GM19324 (cell line): ENCODE measurements at regions not wholly inside any gene's neighbourhood (a gene's known extent, or its start where the extent isn't known, plus 50 kb on each side); places are given as distances from the start of the nearest gene placed in this dataset.

Source experiments
- ATAC-seq: cut with Tn5 transposase; IDR thresholded peaks from one replicate; pipeline ENCODE4 v1.9.1; 2021; ENCODE audit warnings: mild to moderate bottlenecking, moderate library complexity; ENCODE audit not compliant: unreplicated experiment, low FRiP score

DNA sequence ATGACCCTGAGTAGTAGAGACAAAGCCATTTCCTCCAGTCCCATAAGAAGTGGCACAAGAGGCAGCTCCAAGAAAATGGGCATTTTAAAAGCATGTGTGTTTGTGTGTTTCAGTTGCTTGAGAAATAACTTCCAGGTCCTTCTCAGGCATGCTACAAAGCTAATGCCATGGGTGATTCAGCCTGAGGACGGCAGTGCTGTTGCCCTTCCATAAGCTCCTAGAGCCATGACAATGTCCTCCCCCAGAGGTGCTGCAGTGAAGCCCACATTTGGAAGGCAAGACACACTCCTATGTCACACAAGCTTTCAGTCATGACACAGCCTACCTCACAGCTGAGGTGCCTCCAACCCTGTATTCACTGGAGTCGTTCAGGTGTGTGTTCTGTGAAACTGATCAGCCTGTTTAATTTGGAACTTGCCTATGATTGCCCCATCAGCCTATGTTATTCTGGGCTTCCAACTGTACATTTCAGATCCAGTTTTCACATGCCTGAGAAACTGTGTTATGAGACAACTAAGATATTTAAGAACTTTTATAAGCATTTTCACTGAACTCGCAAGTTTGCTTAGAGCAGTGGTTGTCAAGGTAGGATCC lies 213.6 kb downstream of the FOXO1 start:
- no peak for ATAC-seq

DNA sequence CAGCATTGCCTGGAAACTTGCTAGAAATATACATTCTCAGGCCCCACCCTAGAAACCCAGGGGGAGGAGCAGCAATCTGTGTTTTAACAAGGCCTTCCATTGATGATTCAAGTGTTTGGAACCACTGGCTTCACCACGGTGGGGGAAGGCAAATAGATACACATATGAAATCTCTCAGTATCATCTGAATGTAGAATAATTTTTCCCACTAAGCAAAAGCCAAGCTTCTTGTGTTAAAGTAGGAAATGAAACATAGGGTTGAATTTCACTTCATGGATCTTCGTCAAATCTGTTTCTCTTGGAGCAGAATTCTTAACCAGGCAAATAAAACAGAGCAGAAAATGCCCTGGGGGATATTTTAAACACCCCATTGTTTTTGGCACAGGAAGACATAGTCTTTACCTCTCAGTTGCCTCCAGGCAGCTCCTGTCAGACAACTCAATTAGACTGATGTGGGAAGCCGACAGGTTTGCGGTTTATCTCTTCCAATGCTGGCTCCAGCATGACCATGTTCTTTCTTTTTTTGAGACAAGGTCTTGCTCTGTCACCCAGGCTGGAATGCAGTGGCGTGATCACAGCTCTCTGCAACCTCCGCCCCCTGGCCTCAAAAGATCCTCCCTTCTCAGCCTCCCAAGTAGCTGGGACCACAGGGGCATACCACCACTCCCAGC lies 213.0 kb downstream of the FOXO1 start:
- no peak for ATAC-seq

DNA sequence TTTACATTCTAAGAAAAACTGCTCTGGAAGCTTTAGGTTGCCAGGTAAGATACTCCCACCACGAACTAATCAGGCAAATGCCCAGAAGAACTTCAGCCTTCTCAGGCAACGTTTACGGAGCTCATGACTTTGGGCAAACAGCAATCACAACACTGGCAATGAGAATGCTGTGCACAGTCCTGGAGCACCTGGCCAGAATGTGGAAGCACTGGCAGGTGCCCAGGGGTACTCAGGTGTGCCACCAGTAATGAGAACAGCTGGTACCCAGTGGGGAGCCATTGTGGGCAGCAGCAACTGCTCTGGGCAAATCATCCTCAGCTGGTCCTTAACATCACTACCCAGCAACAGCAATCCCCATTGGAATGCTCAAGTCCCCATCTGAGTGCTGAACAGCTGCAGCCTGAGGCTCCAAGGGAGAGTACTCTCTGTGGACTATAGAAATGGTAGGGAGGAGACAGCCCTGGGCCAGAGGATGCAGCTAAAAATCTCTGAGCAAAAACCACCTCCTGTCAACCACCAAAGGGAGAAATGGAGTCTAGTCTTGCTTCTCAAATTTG lies 210.0 kb downstream of the FOXO1 start:
- ATAC-seq = no peak

DNA sequence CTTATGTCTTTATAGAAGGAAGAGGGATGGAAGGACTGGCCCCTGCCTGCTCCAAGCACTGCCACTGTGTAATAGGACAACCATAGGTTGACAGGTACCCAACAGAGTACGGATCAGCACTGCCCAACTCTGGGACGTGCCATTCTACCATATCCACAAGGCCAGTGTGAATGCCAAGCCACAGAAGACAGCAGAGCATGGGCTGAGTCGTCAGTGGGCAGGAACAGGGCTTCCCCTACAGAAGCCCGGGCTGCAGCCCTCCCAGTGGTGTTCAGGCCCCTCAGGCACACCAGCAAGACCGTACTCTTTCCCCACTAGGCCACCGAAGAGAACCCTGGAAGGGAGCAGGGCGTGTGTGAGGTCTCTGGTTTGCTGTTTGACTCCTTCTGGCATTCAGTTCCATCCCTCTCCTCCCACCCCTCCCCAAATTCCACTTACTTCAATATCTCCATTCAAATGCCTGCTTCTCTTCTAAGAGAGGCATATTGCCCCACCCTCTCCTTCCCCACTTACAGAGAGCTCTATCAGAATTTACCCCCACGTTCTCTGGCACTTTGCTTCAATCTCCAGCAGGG lies 209.4 kb downstream of the FOXO1 start:
- no peak for ATAC-seq

DNA sequence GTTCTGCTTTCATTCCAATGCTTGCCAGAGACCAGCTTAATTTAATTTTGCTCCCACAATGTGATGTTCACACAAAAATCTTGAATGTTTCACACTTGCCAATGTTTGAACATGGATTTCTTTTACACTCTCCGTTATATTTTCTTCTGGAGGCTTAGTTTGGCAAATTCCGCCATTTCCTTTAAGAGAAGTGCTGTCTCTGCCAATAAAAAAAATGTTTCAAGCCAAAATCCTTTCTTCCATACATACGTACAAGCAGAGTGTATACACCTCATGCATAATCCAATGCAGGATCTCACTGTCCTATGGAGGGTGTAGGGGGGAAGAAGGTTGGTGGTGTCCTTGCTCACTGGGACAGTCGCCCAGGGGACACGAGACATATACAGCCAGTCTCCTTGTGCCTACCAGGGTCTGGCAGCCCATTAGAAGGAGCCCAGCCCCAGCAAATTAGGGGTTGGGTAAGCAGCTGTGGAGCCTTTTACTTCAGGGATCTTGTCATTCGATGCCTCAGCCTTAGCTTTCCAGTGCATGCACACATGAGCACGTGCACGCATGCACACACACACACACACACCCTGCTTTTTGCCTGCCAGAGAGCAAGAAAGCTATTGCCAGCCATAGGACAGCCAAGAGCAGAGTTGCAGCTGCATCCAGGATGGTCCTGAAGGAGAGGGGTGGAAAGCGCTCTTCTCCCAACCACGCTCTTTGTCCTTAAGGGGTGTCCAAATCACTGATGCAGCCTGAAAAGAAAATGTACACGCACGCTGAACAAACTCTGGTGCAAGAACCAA lies 208.3 kb downstream of the FOXO1 start:
- no peak for ATAC-seq

DNA sequence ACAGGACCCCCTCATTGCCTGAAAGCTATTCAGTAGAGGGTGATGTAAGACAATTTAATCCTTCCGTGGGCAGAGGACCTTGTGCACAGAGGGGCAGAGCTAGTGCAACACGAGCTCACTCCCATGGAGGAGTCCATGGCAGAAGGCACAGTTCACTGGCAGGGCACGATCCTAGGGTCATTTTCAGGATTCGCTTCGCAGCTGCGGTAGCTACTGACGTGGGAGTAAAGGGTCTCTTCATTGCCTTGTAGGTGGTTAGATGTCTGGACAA lies 207.8 kb downstream of the FOXO1 start:
- ATAC-seq = no peak

DNA sequence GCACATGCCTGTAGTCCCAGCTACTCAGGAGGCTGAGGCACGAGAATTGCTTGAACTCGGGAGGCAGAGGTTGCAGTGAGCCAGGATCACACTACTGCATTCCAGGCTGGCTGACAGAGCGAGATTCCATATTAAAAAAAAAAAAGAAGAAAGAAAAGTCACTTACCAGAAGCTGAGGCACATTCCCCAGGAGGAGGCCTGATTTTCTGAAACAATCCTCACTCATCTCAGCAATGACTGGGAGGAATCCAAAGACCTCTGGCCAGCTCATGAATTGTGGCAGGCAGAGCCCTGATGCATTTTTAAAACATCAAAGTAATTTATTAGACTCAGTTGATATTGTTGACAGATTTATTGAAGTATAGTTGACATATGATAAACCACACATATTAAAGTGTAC lies 206.3 kb downstream of the FOXO1 start:
- no peak for ATAC-seq

DNA sequence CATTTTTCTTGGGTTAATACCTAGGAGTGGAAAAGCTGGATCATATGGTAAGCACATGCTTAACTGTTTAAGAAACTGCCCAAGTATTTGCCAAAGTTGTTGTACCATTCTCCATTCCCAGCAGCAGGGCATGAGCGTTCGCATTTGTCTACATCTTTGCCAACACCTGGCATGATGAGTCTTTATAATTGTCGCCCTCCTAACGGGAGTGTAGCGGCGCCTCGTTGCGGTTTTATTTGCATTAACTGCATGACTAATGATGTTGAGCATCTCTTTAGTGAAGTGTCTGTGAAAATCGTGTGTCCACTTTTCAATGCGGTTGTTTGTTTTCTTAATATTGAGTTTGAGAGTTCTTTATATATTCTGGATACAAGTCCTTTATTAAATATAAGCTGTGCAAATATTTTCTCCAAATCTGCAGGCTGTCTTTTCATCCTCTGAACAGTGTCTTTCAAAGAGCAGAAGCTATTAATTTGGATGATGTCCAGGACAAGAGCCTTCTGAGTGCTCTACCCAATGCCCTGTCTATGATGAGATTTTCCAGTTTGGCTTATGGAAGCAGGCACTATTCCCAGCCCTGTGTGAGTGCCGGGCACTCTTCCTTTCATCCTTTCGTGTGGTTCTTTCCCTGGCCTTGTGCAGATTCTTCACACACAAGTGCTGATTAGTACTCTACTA lies 202.0 kb downstream of the FOXO1 start:
- ATAC-seq = no peak

DNA sequence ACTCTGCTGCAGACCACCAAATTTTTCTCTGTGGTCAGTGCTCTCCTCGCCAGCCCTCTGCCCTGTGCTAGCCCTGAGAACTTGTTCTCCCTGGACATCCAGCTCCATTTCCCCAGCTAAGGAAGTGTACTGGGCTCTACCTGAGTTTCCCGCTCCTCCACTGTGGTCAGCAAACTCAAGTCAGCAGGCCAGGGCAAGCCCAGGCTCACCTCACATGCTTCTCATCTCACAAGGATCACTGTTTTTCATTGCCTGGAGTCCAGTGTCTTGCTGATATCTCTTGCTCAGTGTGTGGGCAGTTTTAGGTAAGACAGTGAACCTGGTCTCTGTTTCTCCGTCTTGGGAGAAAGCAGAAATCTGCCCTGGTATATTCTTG lies 201.4 kb downstream of the FOXO1 start:
- no peak for ATAC-seq

DNA sequence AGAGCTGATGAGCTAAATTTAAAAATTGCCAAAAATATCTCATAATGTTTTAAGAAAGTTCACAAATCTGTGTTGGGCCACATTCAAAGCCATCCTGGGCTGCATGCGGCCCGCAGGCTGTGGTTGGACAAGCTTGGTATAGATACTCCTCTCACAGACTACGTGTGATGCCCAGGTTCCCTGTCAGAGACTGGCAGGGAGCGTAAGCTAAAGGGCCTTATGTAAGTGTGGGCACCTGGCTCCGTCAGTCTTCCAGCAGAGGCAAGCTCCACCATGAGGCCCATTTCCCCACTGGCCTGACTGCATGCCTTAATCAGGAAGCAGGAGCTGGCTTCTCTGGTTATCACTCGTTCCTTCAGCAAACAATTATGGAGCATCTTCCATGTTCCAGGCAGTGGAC lies 200.2 kb downstream of the FOXO1 start:
- ATAC-seq = no peak

DNA sequence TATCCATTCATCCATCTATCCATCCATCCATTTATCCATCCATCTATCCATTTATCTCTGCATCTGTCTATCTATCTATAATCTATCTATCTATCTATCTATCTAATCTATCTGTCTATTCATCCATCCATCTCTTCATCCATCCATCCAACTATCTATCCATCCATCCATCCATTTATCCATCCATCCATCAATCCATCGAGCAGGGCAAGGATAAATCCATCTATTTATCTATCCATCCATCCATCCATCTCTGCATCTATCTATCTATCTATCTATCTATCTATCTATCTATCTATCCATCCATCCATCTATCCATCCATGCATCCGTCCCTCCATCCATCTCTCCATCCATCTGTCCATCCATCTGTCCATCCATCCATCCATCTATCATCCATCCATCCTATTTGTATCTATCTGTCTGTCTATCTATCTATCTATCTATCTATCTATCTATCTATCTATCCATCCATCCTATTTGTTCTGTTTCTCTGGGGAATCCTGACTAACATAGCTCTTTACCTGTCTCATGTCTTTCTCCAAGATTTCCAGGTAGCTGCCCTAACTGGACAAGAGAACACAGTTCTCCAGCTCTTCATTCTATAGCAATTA lies 198.1 kb downstream of the FOXO1 start:
- no peak for ATAC-seq

DNA sequence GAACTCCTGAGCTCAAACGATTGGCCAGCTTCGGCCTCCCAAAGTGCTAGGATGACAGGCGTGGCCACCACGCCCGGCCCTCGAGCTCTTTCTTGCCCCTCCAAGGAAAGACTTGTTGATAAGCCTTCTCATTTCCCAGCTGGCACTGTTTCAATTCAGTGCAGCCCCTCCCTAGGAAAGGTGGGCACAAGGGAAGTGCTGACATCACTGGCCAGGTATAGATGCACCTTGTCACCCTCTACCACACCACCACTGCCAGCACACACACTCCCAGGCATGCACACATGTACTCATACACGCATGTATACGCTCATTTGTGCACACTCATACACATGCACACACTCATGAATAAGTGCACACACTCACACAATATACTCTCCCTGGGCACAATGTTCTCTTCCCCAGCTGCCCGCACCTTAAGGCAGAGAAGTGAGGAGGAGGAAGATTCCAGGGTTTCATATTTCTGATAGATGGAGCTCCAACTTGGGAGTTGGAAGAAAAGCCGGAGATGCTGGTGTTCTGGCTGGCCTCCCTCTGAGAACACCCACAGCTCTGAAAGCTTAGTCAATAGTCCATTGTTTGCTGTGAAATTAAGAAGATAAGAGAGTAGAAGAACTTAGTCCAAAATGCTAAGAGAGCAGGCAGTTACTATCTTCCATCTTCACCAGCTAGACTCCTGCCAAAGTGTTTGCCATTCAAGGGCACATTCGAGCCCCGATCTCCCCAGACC lies 196.7 kb downstream of the FOXO1 start:
- no peak for ATAC-seq

DNA sequence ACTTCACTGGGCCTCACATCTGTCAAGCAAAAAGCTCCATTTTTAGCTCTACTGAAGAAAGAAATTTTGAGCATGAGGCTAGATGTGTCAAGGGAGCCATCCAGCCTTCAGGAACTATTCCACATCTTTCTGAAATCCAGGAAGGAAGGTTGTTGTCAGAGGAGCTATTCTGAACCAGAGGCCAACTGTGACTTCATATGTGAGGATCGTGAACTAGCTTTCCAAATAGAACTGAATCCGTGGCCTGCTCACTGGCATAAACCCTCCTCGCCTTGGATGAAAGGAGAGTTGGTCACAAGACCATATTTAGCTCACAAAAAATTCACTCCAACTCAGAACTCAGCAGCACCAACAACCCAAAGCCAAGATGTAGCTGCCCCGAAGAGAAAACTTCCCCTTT lies 195.8 kb downstream of the FOXO1 start:
- no peak for ATAC-seq

DNA sequence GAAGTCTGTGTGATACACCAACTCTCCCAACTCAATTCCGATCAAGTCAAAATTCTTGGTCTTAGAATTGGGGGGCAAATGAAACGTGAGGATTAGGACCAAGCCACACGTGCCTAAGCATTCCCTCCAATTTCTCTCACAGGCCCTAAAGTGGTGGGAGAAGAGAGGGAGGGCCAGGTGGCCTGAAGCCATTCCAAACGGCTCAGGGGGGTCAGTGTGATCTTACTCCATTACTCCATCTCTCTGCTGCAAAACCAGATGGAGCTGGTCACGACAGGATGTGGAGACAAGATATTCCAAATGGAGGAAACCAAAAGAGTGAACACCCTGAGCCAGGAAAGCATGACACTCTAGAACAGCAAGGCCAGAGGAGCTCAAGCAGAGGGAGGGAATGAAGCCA lies 195.4 kb downstream of the FOXO1 start:
- ATAC-seq = no peak

DNA sequence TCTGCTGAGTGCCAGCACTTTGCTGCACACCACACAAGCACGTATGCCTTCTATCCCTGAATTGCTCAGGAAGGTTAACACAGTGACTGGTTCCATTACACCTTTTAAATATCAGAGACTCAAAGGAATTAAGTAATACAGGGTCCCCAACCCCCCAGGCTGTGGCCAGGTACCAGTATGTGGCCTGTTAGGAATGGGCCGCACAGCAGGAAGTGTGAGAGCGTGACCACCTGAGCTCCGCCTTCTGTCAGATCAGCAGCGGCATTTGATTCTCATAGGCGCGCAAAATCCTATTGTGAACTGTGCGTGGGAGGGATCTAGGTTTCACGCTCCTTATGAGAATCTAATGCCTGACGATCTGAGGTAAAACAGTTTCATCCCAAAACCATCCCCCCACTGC lies 194.5 kb downstream of the FOXO1 start:
- ATAC-seq = no peak

DNA sequence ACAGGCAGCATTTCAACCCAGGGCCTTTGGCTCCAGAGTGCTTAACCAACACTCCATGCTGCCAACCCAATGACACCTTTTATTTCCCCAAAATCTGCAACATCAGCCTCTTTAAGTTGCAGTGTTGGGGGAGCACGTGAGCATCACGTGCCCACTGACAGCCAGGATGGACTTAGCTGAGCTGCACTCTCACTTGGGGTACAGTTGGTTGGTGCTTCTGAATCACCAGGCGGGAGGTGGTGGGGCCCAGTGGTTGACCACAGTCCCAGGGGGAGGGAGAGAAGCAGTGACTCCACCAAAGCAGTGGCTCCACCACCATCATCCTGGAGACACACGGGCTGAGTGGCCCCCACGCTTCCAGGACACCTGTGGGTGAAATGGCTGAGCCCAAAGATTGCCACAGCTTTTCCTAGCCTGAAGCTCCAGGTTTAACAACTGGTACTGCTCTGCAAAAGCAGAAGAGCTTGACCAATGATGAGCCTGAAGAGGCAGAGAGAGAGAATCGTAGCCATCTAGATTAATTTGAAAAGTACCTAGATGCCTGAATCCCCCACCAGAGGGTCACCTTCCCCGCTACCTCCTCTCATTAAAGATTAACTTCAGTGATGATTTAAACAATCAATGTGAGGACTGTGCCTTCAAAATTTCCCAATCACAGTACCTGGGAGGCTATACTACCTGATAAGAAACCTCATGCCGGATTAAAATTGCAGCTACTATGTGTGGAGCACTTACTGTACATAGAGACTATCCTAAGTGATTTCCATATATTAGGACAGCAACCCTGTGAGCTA lies 193.8 kb downstream of the FOXO1 start:
- no peak for ATAC-seq

DNA sequence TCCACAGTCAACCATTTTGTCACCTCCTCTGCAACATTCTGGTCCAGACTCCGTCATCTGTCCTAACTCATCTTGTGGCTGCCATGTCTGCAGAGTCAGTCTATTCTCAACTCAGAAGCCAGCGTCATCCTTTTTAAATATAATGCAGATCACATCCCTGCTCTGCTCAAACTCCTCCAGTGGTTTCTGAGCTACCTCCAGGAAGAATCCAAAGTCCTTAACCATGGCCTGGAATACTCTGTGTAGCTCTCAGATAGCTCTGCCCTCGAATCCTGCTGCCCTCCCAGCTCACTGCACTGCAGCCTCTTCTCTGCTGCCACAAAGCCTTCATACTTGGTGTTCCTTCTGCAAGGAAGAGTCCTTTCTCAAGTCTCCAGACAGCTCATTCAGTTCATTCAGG lies 190.8 kb downstream of the FOXO1 start:
- no peak for ATAC-seq

DNA sequence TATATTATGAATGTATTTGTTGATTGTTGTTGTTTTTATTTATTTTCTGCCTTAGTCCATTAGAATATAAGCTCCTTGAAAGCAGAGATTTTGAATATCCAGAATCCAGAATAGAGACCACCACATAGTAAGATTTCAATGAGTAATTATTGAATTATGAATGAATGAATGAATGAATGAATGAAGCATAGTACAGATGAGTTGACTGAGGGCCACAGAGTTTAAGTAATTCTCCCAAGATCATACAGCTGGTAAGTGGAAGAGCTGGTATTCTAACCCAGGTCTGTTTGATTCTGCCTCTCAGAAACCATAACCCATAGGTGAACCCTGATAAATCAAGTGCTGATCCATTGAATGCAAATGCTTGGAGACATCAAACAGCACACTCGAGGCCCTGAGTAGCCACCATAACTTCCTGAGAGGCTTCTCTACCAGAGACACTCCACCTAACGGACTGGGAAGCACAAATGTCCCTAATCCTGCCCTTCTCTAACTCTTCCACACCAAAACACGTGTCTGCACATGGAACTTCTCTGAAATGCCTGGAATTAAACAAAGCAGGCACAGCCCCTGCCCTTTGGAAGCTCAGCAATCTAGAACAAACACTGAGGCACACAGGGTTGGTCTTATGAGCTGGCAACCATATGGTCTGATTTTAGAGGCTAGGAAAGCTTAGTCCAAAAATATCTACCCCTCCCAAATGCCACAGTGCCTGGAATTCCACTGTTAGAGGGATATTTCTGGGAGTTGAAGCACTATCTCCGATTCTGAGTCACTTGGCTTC lies 190.1 kb downstream of the FOXO1 start:
- no peak for ATAC-seq
